OCI-LY1 (cell line): ENCODE measurements at regions not wholly inside any gene's neighbourhood (a gene's known extent, or its start where the extent isn't known, plus 50 kb on each side); places are given as distances from the start of the nearest gene placed in this dataset.

Experiments used
- H2AFZ ChIP-seq: fragments of 200-600 bp; sonication (generic), shearing (Covaris generic); 2 replicates; pipeline ENCODE4 v1.6.0; 2014; ENCODE audit warnings: antibody characterized with exemption, mild to moderate bottlenecking, low read length
- H3F3A ChIP-seq: fragments of 200-600 bp; sonication (generic), shearing (Covaris generic); 2 replicates; pipeline ENCODE4 v1.6.0; 2014; ENCODE audit warnings: mild to moderate bottlenecking, antibody characterized with exemption, low read length, moderate library complexity; ENCODE audit not compliant: insufficient read depth
- H3K27ac ChIP-seq: fragments of 200-600 bp; sonication (generic); 2 replicates; pipeline ENCODE4 v1.5.1; 2014; ENCODE audit warnings: low read length, mixed run types, mild to moderate bottlenecking, low read depth; ENCODE audit not compliant: poor library complexity, severe bottlenecking
- H3K27me3 ChIP-seq: fragments of 200-600 bp; sonication (generic); 2 replicates; pipeline ENCODE4 v1.6.0; 2014; ENCODE audit warnings: antibody characterized with exemption, mild to moderate bottlenecking, low read length, moderate library complexity; ENCODE audit not compliant: insufficient read depth
- H3K36me3 ChIP-seq: fragments of 200-600 bp; sonication (generic); 2 replicates; pipeline ENCODE4 v1.6.1; 2014; ENCODE audit warnings: mild to moderate bottlenecking, antibody characterized with exemption, low read length, moderate library complexity, mixed read lengths; ENCODE audit not compliant: insufficient read depth
- H3K4me1 ChIP-seq: fragments of 200-600 bp; sonication (generic); 2 replicates; pipeline ENCODE4 v1.5.1; 2014; ENCODE audit warnings: mild to moderate bottlenecking, low read length, moderate library complexity; ENCODE audit not compliant: insufficient read depth, severe bottlenecking
- H3K4me2 ChIP-seq: fragments of 200-600 bp; sonication (generic), shearing (Covaris generic); 2 replicates; pipeline ENCODE4 v1.6.1; 2014; ENCODE audit warnings: low read length
- H3K4me3 ChIP-seq: fragments of 200-600 bp; sonication (generic); 2 replicates; pipeline ENCODE4 v1.5.1; 2014; ENCODE audit warnings: low read length, low read depth, mild to moderate bottlenecking, mixed read lengths; ENCODE audit not compliant: poor library complexity, severe bottlenecking
- H3K79me2 ChIP-seq: fragments of 200-600 bp; shearing (Covaris generic); 2 replicates; pipeline ENCODE4 v1.6.1; 2016; ENCODE audit warnings: mixed run types, low read length, mixed read lengths; ENCODE audit not compliant: insufficient read depth
- H3K9ac ChIP-seq: fragments of 200-600 bp; sonication (generic), shearing (Covaris generic); 2 replicates; pipeline ENCODE4 v1.6.1; 2014; ENCODE audit warnings: mild to moderate bottlenecking, low read length, mixed read lengths
- H3K9me2 ChIP-seq: fragments of 200-600 bp; sonication (generic), shearing (Covaris generic); 2 replicates; pipeline ENCODE4 v1.6.1; 2014; ENCODE audit warnings: low read depth, mild to moderate bottlenecking, low read length, mixed read lengths
- H3K9me3 ChIP-seq: fragments of 200-600 bp; shearing (Covaris generic); 2 replicates; pipeline ENCODE4 v1.6.1; 2014; ENCODE audit warnings: low read length, mixed read lengths
- H4K20me1 ChIP-seq: fragments of 200-600 bp; sonication (generic), shearing (Covaris generic); 2 replicates; pipeline ENCODE4 v1.6.0; 2016; ENCODE audit warnings: mild to moderate bottlenecking, low read length; ENCODE audit not compliant: insufficient read depth
- CTCF ChIP-seq: fragments of 200-600 bp; sonication (generic), shearing (Covaris generic); IDR thresholded peaks from 2 replicates; pipeline ENCODE4 v1.5.1; 2017; ENCODE audit warnings: mild to moderate bottlenecking, antibody characterized with exemption, low read length, moderate library complexity, mixed read lengths
- EZH2 ChIP-seq: fragments of 200-600 bp; sonication (generic), shearing (Covaris generic); IDR thresholded peaks from 2 replicates; pipeline ENCODE4 v1.8.0; 2017; ENCODE audit warnings: borderline replicate concordance, mixed run types, mild to moderate bottlenecking, antibody characterized with exemption, low read length, moderate library complexity, mixed read lengths

- no peak overlapping the region for H3K9ac ChIP-seq
- H3K4me2 ChIP-seq, result no peak overlapping the region
- no peaks in the 10 kb centered on the region for H3K9me2 ChIP-seq
- H3K27me3 ChIP-seq, result no peaks in the 10 kb centered on the region
- no peak overlapping the region for H3K4me3 ChIP-seq
- H3K79me2 ChIP-seq, result no peaks in the 10 kb centered on the region
- no peaks in the 10 kb centered on the region for H4K20me1 ChIP-seq
- no peak overlapping the region for H3K27ac ChIP-seq
- no peak overlapping the region for H2AFZ ChIP-seq
- no peaks in the 10 kb centered on the region for H3K4me1 ChIP-seq
- no peaks in the 10 kb centered on the region for H3K9me3 ChIP-seq
- H3F3A ChIP-seq, result no peaks in the 10 kb centered on the region
- no peaks in the 10 kb centered on the region for H3K36me3 ChIP-seq
- TF ChIP-seq CTCF (no peak), EZH2 (no peak)
Measured at GRCh38 chr1:14100919-14101318, 400.9 kb downstream of the PRDM2 start.

GRCh38 chr1:14102180-14102579 is 402.2 kb downstream of the PRDM2 start:
- Histone ChIP-seq H3K4me1 (no peaks in the 10 kb centered on the region), H4K20me1 (no peaks in the 10 kb centered on the region), H3F3A (no peaks in the 10 kb centered on the region), H3K4me2 (no peak overlapping the region), H3K9me3 (no peaks in the 10 kb centered on the region), H3K9ac (no peak overlapping the region), H3K36me3 (no peaks in the 10 kb centered on the region), H3K9me2 (no peaks in the 10 kb centered on the region), H3K27ac (no peak overlapping the region), H3K27me3 (no peaks in the 10 kb centered on the region), H2AFZ (no peak overlapping the region), H3K79me2 (no peaks in the 10 kb centered on the region), H3K4me3 (no peak overlapping the region)
- no peak for TF ChIP-seq EZH2
- TF ChIP-seq CTCF, result no peak

- H3K4me2 ChIP-seq, result no peak overlapping the region
- H3K27ac ChIP-seq, result no peak overlapping the region
- no peak overlapping the region for H2AFZ ChIP-seq
Measured at GRCh38 chr1:14103878-14104430, 404.0 kb downstream of the PRDM2 start.

More at GRCh38 chr1:14103878-14104430, 404.0 kb downstream of the PRDM2 start:
- no peaks in the 10 kb centered on the region for H3K36me3 ChIP-seq
- no peaks in the 10 kb centered on the region for H3K9me3 ChIP-seq
- no peaks in the 10 kb centered on the region for H4K20me1 ChIP-seq
- no peaks in the 10 kb centered on the region for H3K79me2 ChIP-seq
- TF ChIP-seq EZH2 (no peak), CTCF (no peak)
- H3F3A ChIP-seq, result no peaks in the 10 kb centered on the region
- no peaks in the 10 kb centered on the region for H3K27me3 ChIP-seq
- H3K4me3 ChIP-seq, result no peak overlapping the region
- no peaks in the 10 kb centered on the region for H3K4me1 ChIP-seq
- no peaks in the 10 kb centered on the region for H3K9me2 ChIP-seq
- H3K9ac ChIP-seq, result no peak overlapping the region
